DOHH2 (cell line): ENCODE measurements at regions not wholly inside any gene's neighbourhood (a gene's known extent, or its start where the extent isn't known, plus 50 kb on each side); places are given as distances from the start of the nearest gene placed in this dataset.

Experiments
- H3F3A ChIP-seq: fragments of 200-600 bp; sonication (generic), shearing (Covaris generic); 2 replicates; pipeline ENCODE4 v1.6.0; 2016; ENCODE audit warnings: antibody characterized with exemption, mild to moderate bottlenecking; ENCODE audit not compliant: control insufficient read depth, insufficient read depth
- H3K27ac ChIP-seq: fragments of 200-600 bp; sonication (generic); 2 replicates; pipeline ENCODE4 v1.5.1; 2014; ENCODE audit warnings: low read depth, mild to moderate bottlenecking, low read length, moderate library complexity
- H3K27me3 ChIP-seq: fragments of 200-600 bp; sonication (generic); 2 replicates; pipeline ENCODE4 v1.6.1; 2014; ENCODE audit warnings: mild to moderate bottlenecking, low read length, mixed read lengths; ENCODE audit not compliant: control insufficient read depth
- H3K36me3 ChIP-seq: fragments of 200-600 bp; sonication (generic); 2 replicates; pipeline ENCODE4 v1.6.1; 2014; ENCODE audit warnings: mild to moderate bottlenecking, low read length, moderate library complexity, mixed read lengths; ENCODE audit not compliant: control insufficient read depth
- H3K4me1 ChIP-seq: fragments of 200-600 bp; sonication (generic); 2 replicates; pipeline ENCODE4 v1.6.1; 2014; ENCODE audit warnings: mild to moderate bottlenecking, low read length, mixed read lengths; ENCODE audit not compliant: control insufficient read depth
- H3K4me2 ChIP-seq: fragments of 200-600 bp; sonication (generic); 2 replicates; pipeline ENCODE4 v1.6.0; 2014; ENCODE audit warnings: mild to moderate bottlenecking, low read length, moderate library complexity
- H3K4me3 ChIP-seq: fragments of 200-600 bp; sonication (generic); 2 replicates; pipeline ENCODE4 v1.5.1; 2014; ENCODE audit warnings: mild to moderate bottlenecking, low read length, mixed read lengths
- H3K79me2 ChIP-seq: fragments of 200-600 bp; sonication (generic); 2 replicates; pipeline ENCODE4 v1.6.1; 2014; ENCODE audit warnings: mild to moderate bottlenecking, low read length, mixed read lengths; ENCODE audit not compliant: control insufficient read depth
- H3K9me2 ChIP-seq: fragments of 200-600 bp; sonication (generic); replicated peaks from 2 replicates; pipeline ENCODE4 v1.6.1; 2014; ENCODE audit warnings: mild to moderate bottlenecking, low read length, mixed read lengths; ENCODE audit not compliant: control insufficient read depth
- H3K9me3 ChIP-seq: fragments of 200-600 bp; sonication (generic); 2 replicates; pipeline ENCODE4 v1.6.1; 2014; ENCODE audit warnings: antibody characterized with exemption, low read length, mixed read lengths; ENCODE audit not compliant: control insufficient read depth, insufficient read depth
- H4K20me1 ChIP-seq: fragments of 200-600 bp; sonication (generic); 2 replicates; pipeline ENCODE4 v1.6.0; 2014; ENCODE audit warnings: low read depth, mild to moderate bottlenecking, antibody characterized with exemption, low read length, moderate library complexity; ENCODE audit not compliant: control insufficient read depth, insufficient read depth
- CTCF ChIP-seq: fragments of 200-600 bp; sonication (generic); IDR thresholded peaks from one replicate; pipeline ENCODE4 v1.5.1; 2014; ENCODE audit warnings: antibody characterized with exemption, mild to moderate bottlenecking, low read depth, low read length; ENCODE audit not compliant: poor library complexity, severe bottlenecking
- EZH2phosphoT487 ChIP-seq: fragments of 200-600 bp; sonication (generic); IDR thresholded peaks from 2 replicates; pipeline ENCODE4 v1.6.1; 2017; ENCODE audit warnings: borderline replicate concordance, mild to moderate bottlenecking, antibody characterized with exemption, low read length, moderate library complexity, mixed read lengths

DNA sequence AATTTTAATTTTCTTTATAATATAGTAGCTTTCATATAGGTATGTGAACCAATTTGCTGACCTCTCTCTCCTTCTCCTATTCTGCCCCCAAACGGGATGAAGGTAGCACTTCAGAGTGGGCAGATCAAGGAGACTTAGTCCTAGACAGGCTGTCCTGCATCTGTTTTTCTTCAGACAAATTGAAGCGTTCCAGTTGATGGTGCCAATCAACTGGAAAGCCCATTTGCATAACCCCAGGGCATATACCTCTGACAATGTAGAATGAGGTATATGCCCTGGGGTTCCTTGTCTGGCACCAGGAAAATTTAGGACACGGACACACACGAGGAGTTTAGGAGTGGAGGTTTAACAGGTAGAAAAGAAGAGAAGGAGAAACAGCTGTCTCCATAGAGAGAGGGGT, 502.9 kb downstream of the HTR7 start:
- no peaks in the 10 kb centered on the region for H3F3A ChIP-seq
- no peaks in the 10 kb centered on the region for H3K4me1 ChIP-seq
- H3K4me2 ChIP-seq = no peak overlapping the region
- no peaks in the 10 kb centered on the region for H3K36me3 ChIP-seq
- H4K20me1 ChIP-seq = no peaks in the 10 kb centered on the region
- H3K79me2 ChIP-seq = no peaks in the 10 kb centered on the region
- no peak overlapping the region for H3K27ac ChIP-seq
- no peaks in the 10 kb centered on the region for H3K9me2 ChIP-seq
- no peak overlapping the region for H3K4me3 ChIP-seq
- H3K27me3 ChIP-seq = no peaks in the 10 kb centered on the region
- no peak for TF ChIP-seq EZH2phosphoT487
- H3K9me3 ChIP-seq = no peaks in the 10 kb centered on the region

DNA sequence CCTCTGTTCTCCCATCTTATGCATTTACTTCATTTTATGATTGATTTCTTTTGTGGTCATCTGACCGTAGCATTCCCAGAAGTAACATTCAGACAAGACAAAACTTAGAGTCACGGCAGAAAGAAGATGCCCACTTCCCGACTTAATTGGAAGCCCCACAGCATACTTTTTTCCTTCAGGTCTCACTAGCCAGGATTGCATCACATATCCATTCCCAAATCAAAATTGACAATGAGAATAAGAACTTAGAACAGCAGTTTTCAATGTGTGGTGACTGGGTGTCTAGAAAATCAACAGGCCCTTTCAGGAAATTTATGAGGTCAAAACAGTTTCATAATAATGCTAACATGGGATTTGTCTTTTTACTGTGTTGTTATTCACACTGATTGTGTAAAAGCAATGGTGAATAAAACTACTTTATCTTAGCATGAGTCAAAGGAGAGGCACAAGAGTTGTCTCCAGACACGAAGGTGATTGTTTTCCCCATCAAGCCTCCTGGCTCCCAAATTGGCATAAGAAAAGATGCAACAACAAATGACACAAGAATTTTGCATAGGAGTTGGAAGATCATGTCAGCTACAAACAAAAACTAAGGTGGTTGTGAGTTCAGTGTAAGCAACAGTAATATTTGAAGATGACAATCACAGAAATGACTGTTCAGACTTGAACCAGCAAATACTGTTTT, 493.9 kb downstream of the HTR7 start:
- no peaks in the 10 kb centered on the region for H3K4me1 ChIP-seq
- TF ChIP-seq CTCF (no peak), EZH2phosphoT487 (no peak)
- no peak overlapping the region for H3K4me3 ChIP-seq

DNA sequence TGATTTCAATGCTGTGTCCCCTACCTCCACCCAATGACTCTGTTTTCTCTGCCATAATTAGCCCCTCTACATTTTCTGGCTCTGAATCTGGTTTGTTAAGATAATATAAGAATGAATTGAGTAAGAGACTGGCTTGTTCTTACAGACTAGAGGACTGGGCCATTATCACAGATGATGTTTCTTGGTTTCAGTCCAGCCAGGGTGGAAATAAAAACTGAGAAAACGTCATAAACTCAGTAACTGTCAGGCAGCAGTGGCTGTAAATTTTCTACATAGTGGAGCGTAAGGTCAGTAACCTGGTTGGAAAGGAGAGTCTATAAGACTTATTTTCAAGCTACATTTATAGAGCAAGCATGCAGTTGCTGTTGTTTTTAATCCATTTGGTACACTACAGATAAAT, 485.4 kb downstream of the HTR7 start:
- Histone ChIP-seq H4K20me1 (no peaks in the 10 kb centered on the region), H3K79me2 (no peaks in the 10 kb centered on the region), H3F3A (no peaks in the 10 kb centered on the region), H3K4me3 (no peak overlapping the region), H3K36me3 (no peaks in the 10 kb centered on the region), H3K4me1 (no peaks in the 10 kb centered on the region), H3K27ac (no peak overlapping the region), H3K4me2 (no peak overlapping the region), H3K9me3 (no peaks in the 10 kb centered on the region), H3K9me2 (no peaks in the 10 kb centered on the region), H3K27me3 (no peaks in the 10 kb centered on the region)
- TF ChIP-seq EZH2phosphoT487 (no peak), CTCF (no peak)

More for the DNA sequence above, 493.9 kb downstream of the HTR7 start:
- no peaks in the 10 kb centered on the region for H3K27me3 ChIP-seq
- H3K9me3 ChIP-seq = no peaks in the 10 kb centered on the region
- no peak overlapping the region for H3K27ac ChIP-seq
- no peak overlapping the region for H3K4me2 ChIP-seq
- H3F3A ChIP-seq = no peaks in the 10 kb centered on the region
- no peaks in the 10 kb centered on the region for H3K79me2 ChIP-seq
- no peaks in the 10 kb centered on the region for H4K20me1 ChIP-seq
- H3K36me3 ChIP-seq = no peaks in the 10 kb centered on the region
- H3K9me2 ChIP-seq = no peaks in the 10 kb centered on the region

DNA sequence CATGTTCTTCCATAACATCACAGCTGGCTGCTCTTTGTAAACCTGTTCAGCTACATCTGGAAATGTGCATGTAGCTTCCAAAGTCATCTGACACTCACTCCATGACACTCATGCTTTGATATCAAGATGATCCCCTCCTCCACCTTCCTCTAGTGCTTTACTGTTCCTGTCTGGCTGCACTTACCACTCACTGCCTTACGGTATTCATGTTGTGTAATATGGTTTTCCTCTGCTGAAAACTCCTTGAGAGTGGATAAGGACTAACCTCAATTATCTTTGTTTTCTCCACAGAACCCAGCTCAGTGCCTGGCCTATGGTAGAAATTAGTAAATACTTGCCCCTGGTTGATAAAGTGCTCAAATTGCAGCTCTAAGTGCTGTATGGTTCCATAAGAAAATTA, 483.9 kb downstream of the HTR7 start:
- Histone ChIP-seq H3K79me2 (no peaks in the 10 kb centered on the region), H3K27ac (no peak overlapping the region), H3F3A (no peaks in the 10 kb centered on the region), H3K4me3 (no peak overlapping the region), H3K9me2 (no peaks in the 10 kb centered on the region), H3K4me1 (no peaks in the 10 kb centered on the region), H3K27me3 (no peaks in the 10 kb centered on the region), H3K9me3 (no peaks in the 10 kb centered on the region), H3K4me2 (no peak overlapping the region), H4K20me1 (no peaks in the 10 kb centered on the region), H3K36me3 (no peaks in the 10 kb centered on the region)
- TF ChIP-seq CTCF = no peak
- TF ChIP-seq EZH2phosphoT487 = no peak
